OCI-LY7 (cell line): ENCODE measurements at regions not wholly inside any gene's neighbourhood (a gene's known extent, or its start where the extent isn't known, plus 50 kb on each side); places are given as distances from the start of the nearest gene placed in this dataset.

ENCODE experiments used
- BruUV-seq: library from RNA; stranded (reverse); fragments of 400-500 nt; replicated peaks from 2 replicates; lab custom pipeline; 2021; lab: Mats Ljungman, UMichigan
- CTCF ChIA-PET: fragments of 300-600 bp; sonication (Branson Sonifier 250); formaldehyde crosslinking; loops from one replicate; lab custom pipeline; 2022; ENCODE audit warnings: antibody characterized with exemption; ENCODE audit not compliant: unreplicated experiment; lab: Charles Lee
- POLR2A ChIA-PET: fragments of 300-600 bp; sonication (Branson Sonifier 250); formaldehyde crosslinking; loops from one replicate; lab custom pipeline; 2022; ENCODE audit warnings: antibody characterized with exemption; lab: Charles Lee
- DNase-seq: peaks from one replicate; pipeline ENCODE4 v3.0.0-alpha.2; 2015; ENCODE audit warnings: low spot score
- H2AFZ ChIP-seq: fragments of 200-600 bp; sonication (generic), shearing (Covaris generic); 2 replicates; pipeline ENCODE4 v1.6.1; 2014; ENCODE audit warnings: mild to moderate bottlenecking, antibody characterized with exemption, low read length, moderate library complexity
- H3K27ac ChIP-seq: fragments of 200-600 bp; sonication (generic); 2 replicates; pipeline ENCODE4 v1.5.1; 2014; ENCODE audit warnings: mixed run types, low read depth, mild to moderate bottlenecking, moderate library complexity, low read length, inconsistent platforms; ENCODE audit not compliant: poor library complexity, severe bottlenecking
- H3K36me3 ChIP-seq: fragments of 200-600 bp; sonication (generic); 2 replicates; pipeline ENCODE4 v1.6.1; 2014; ENCODE audit warnings: mild to moderate bottlenecking, antibody characterized with exemption, low read length, moderate library complexity, mixed read lengths; ENCODE audit not compliant: insufficient read depth
- H3K4me1 ChIP-seq: fragments of 200-600 bp; sonication (generic); 2 replicates; pipeline ENCODE4 v1.5.1; 2014; ENCODE audit warnings: mild to moderate bottlenecking, low read length; ENCODE audit not compliant: insufficient read depth, poor library complexity, severe bottlenecking
- H3K4me2 ChIP-seq: fragments of 200-600 bp; sonication (generic); 2 replicates; pipeline ENCODE4 v1.6.1; 2014; ENCODE audit warnings: mild to moderate bottlenecking, low read length
- H3K4me3 ChIP-seq: fragments of 200-600 bp; sonication (generic); 2 replicates; pipeline ENCODE4 v1.5.1; 2014; ENCODE audit warnings: mild to moderate bottlenecking, low read depth, low read length; ENCODE audit not compliant: poor library complexity, severe bottlenecking
- H3K79me2 ChIP-seq: fragments of 200-600 bp; sonication (generic); 2 replicates; pipeline ENCODE4 v1.6.1; 2016; ENCODE audit warnings: low read depth, mild to moderate bottlenecking, low read length, moderate library complexity, mixed read lengths; ENCODE audit not compliant: insufficient read depth
- H3K9me2 ChIP-seq: fragments of 200-600 bp; sonication (generic); 2 replicates; pipeline ENCODE4 v1.6.1; 2016; ENCODE audit warnings: mild to moderate bottlenecking, low read length, mixed read lengths; ENCODE audit not compliant: insufficient read depth
- H3K9me3 ChIP-seq: fragments of 200-600 bp; sonication (generic); 2 replicates; pipeline ENCODE4 v1.6.1; 2014; ENCODE audit warnings: mild to moderate bottlenecking, mixed run types, low read length, mixed read lengths
- H4K20me1 ChIP-seq: fragments of 200-600 bp; sonication (generic); 2 replicates; pipeline ENCODE4 v1.6.1; 2014; ENCODE audit warnings: mild to moderate bottlenecking, antibody characterized with exemption, low read length, moderate library complexity, mixed read lengths; ENCODE audit not compliant: insufficient read depth
- EZH2phosphoT487 ChIP-seq: fragments of 200-600 bp; sonication (generic); IDR thresholded peaks from 2 replicates; pipeline ENCODE4 v1.6.1; 2018; ENCODE audit warnings: low read depth, borderline replicate concordance, mild to moderate bottlenecking, mixed run types, antibody characterized with exemption, low read length, moderate library complexity, mixed read lengths
- intact Hi-C: fragments of 100-400 bp; cut with micrococcal nuclease; formaldehyde crosslinking; loops from one replicate; pipeline ENCODE4 v1.10.0; 2022; ENCODE audit not compliant: unreplicated experiment
- TF ChIP-seq, protein P1 (sequence below): fragments of 200-600 bp; sonication (generic); conservative IDR thresholded peaks from 2 replicates; pipeline ENCODE4 v1.5.1; 2014; ENCODE audit warnings: mild to moderate bottlenecking, antibody characterized with exemption, low read length, moderate library complexity, mixed read lengths

DNA sequence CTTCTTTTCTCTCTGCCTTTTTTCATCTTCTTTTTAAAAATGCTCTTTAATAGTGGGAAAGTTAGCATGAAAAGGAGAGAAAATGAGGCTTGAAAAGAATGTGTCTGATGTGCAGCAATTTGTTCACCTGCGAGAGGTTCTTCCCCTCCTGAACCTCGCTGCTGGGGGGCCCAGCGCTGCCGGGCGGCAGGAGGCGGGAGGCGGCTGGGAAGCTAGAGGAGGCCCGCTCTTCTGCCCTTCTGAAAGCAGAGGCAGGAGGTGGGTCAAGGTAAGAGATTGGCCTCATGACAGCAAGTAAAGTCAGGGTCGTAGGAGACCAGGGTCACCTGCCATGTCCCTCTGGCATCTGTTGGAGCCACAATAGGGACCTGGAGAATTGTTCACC is 78.6 kb upstream of the TNRC6C start:
- no TSS peak for BruUV-seq
- no peak overlapping the region for H3K27ac ChIP-seq
- H3K4me1 ChIP-seq, result peaks cover 56% of the 10 kb centered on the region
- ChIA-PET CTCF (no interaction called here), POLR2A (interaction anchor here (0.9 to 5.8 kb wide), 3 partner anchors 11 to 78 kb away, joined by 4 to 38 read pairs (median 12); partner anchors contain the start of gene TNRC6C)
- H3K4me2 ChIP-seq, result no peak overlapping the region
- no peaks in the 10 kb centered on the region for H3K9me2 ChIP-seq
- peaks cover 14% of the 10 kb centered on the region; the same call in 1 of the 2 replicates for H3K9me3 ChIP-seq
- no peaks in the 10 kb centered on the region for H4K20me1 ChIP-seq
- TF ChIP-seq, protein P1, sequence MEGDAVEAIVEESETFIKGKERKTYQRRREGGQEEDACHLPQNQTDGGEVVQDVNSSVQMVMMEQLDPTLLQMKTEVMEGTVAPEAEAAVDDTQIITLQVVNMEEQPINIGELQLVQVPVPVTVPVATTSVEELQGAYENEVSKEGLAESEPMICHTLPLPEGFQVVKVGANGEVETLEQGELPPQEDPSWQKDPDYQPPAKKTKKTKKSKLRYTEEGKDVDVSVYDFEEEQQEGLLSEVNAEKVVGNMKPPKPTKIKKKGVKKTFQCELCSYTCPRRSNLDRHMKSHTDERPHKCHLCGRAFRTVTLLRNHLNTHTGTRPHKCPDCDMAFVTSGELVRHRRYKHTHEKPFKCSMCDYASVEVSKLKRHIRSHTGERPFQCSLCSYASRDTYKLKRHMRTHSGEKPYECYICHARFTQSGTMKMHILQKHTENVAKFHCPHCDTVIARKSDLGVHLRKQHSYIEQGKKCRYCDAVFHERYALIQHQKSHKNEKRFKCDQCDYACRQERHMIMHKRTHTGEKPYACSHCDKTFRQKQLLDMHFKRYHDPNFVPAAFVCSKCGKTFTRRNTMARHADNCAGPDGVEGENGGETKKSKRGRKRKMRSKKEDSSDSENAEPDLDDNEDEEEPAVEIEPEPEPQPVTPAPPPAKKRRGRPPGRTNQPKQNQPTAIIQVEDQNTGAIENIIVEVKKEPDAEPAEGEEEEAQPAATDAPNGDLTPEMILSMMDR, result no peak
- no peak for TF ChIP-seq EZH2phosphoT487
- H3K79me2 ChIP-seq, result no peaks in the 10 kb centered on the region
- no peak overlapping the region for H3K4me3 ChIP-seq
- no peak overlapping the region for H2AFZ ChIP-seq
- no peaks in the 10 kb centered on the region; the same call in 1 of the 2 replicates for H3K36me3 ChIP-seq
- intact Hi-C loops, result loop anchor here (5.0 kb wide), 1 partner anchor 77 kb away; the partner anchor contains the start of gene TNRC6C
- no peak for DNase-seq

DNA sequence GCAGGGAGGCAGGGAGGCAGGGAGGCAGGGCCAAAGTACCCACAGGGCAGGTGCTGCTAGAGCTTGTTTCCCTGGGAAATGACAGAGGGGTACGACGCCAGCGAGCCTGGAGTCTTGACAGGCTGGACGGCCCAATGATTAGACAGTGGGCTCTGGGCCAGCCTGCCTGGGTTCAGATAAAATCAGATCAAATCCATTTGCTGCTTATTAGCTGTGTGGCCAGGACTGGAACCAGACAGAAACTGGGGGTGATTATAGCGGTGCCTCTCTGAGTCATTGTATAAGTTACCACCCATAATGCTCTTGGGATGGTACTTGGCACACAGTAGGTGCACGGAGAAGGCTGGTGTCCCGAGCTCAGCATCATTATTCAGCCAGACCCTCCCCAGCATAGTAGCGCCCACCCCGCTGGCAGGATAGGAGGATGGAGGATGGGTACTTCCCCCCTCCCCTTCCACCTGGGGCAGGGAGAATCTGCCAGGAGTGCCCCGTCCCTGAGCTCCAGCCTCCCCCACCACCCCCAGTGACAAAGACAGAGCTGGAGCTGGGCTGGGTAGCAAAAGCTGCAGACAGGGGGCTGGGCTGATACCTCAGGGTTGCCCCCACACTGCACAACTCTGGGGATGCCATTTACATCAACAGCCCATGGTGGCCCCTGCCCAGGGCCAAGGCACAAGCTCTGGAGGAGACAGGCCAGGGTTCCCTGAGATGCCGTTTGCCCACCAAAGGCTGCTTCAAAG is 77.6 kb upstream of the TNRC6C start:
- ChIA-PET CTCF (interaction anchor here (1.0 to 1.1 kb wide), 2 partner anchors 11 to 85 kb away, joined by 3 to 4 read pairs; no protein-coding TSS in a partner anchor), POLR2A (interaction anchor here (0.5 to 5.8 kb wide), 7 partner anchors 12 to 214 kb away, joined by 3 to 38 read pairs (median 4); partner anchors contain the start of gene TNRC6C)
- intact Hi-C loops, result loop anchor here (1.0 to 5.0 kb wide), 2 partner anchors 12 to 76 kb away; partner anchors contain the start of gene TNRC6C
- Histone ChIP-seq H3K9me3 (peaks cover 7% of the 10 kb centered on the region; the same call in 1 of the 2 replicates), H3K36me3 (no peaks in the 10 kb centered on the region), H3K4me3 (peak overlapping the region; percentile 49), H2AFZ (peak overlapping the region; percentile 43; the same call in 1 of the 2 replicates), H3K79me2 (no peaks in the 10 kb centered on the region), H3K4me1 (peaks cover 49% of the 10 kb centered on the region), H3K4me2 (peak overlapping the region; percentile 72), H3K9me2 (no peaks in the 10 kb centered on the region), H3K27ac (peak overlapping the region; percentile 59), H4K20me1 (no peaks in the 10 kb centered on the region)
- no peak for DNase-seq
- TF ChIP-seq, protein P1, result no peak
- no peak for TF ChIP-seq EZH2phosphoT487
- no TSS peak for BruUV-seq
